Right forelimb (tissue), 1 donor: ENCODE measurements at regions not wholly inside any gene's neighbourhood (a gene's known extent, or its start where the extent isn't known, plus 50 kb on each side); places are given as distances from the start of the nearest gene placed in this dataset.

ENCODE experiments used
- DNase-seq: peaks from one replicate; pipeline ENCODE4 v3.0.0-alpha.2; 2018

GRCh38 chr7:110607050-110607857 is 483.7 kb upstream of the LRRN3 start:
- DNase-seq, result no peak

DNA sequence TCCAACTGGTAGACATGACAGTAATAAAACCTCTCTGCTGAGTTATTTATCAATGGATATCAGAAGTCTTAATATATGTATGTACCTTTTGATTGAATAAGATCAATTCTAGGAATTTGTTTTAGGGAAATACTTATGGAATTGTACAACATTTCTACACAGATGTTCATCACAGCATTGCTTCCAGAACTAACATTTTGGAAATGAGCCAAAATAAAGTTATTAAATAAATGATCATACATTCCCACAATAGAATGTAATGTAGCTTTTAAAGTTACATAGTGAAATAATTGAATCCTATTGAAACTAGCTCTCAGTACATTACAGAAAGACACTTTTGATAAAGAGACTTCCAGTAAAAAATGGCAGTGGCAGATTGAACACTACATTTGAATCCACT is 481.6 kb upstream of the LRRN3 start:
- DNase-seq, result no peak

GRCh38 chr7:110612680-110613079 is 478.2 kb upstream of the LRRN3 start:
- no peak for DNase-seq
